ENCODE measurements at regions not wholly inside any gene's neighbourhood (a gene's known extent, or its start where the extent isn't known, plus 50 kb on each side); places are given as distances from the start of the nearest gene placed in this dataset.

DNA sequence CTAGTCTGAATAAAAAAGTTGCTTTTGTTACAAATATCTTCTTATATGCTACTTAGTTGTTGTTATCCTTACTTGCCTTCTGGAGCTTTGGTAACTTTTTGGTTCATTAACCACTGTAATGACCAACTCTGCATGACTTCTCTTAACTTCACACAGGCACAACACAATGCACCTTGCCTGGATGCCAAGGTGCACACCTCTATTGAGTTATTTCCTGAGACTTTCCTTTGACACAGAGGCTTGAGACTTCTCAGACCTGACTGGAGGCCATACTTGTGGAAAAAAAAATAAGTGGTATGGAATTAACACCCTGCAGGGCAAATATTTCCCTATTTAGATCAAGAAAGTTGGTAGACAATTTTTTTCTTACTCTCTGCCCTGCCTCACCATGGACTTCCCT is 1925.6 kb downstream of the EFNA5 start:
- no peak overlapping the region for H3K27ac ChIP-seq (ENCODE audit: low read length)
- Mint-ChIP-seq H3K4me1 (no peaks in the 10 kb centered on the region), H3K9me3 (peaks cover 15 to 19% of the 10 kb centered on the region in 2 donors), H3K4me3 (no peak overlapping the region), H3K36me3 (no peaks in the 10 kb centered on the region), H3K27ac (no peak overlapping the region), H3K27me3 (ENCODE audit: low read depth in 2 of 2) (no peaks in the 10 kb centered on the region)
- H3K4me1 ChIP-seq (ENCODE audit: control insufficient read depth, insufficient read depth, low read length) = no peaks in the 10 kb centered on the region
- TF ChIP-seq, protein P1, sequence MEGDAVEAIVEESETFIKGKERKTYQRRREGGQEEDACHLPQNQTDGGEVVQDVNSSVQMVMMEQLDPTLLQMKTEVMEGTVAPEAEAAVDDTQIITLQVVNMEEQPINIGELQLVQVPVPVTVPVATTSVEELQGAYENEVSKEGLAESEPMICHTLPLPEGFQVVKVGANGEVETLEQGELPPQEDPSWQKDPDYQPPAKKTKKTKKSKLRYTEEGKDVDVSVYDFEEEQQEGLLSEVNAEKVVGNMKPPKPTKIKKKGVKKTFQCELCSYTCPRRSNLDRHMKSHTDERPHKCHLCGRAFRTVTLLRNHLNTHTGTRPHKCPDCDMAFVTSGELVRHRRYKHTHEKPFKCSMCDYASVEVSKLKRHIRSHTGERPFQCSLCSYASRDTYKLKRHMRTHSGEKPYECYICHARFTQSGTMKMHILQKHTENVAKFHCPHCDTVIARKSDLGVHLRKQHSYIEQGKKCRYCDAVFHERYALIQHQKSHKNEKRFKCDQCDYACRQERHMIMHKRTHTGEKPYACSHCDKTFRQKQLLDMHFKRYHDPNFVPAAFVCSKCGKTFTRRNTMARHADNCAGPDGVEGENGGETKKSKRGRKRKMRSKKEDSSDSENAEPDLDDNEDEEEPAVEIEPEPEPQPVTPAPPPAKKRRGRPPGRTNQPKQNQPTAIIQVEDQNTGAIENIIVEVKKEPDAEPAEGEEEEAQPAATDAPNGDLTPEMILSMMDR (IDR thresholded peaks at IDR 0.05) = no peak
- H3K9me3 ChIP-seq (ENCODE audit: control insufficient read depth, insufficient read depth, low read length) = no peaks in the 10 kb centered on the region
- no peak for DNase-seq
- no peaks in the 10 kb centered on the region for H3K27me3 ChIP-seq (ENCODE audit: control insufficient read depth, insufficient read depth, low read length)
- no peak overlapping the region for H3K4me3 ChIP-seq (ENCODE audit: low read length)
- H3K36me3 ChIP-seq (ENCODE audit: control insufficient read depth, insufficient read depth, low read length) = no peaks in the 10 kb centered on the region
- intact Hi-C loops (cut with micrococcal nuclease) = no loop called here
- no peak for ATAC-seq

GRCh38 chr5:105740242-105740641 is 1930.5 kb downstream of the EFNA5 start:
- ATAC-seq = no peak
- no peaks in the 10 kb centered on the region for H3K4me1 ChIP-seq (ENCODE audit: control insufficient read depth, insufficient read depth, low read length)
- H3K27ac ChIP-seq (ENCODE audit: low read length) = no peak overlapping the region
- H3K4me3 ChIP-seq (ENCODE audit: low read length) = no peak overlapping the region
- no peaks in the 10 kb centered on the region for H3K36me3 ChIP-seq (ENCODE audit: control insufficient read depth, insufficient read depth, low read length)
- no peak for DNase-seq
- no peaks in the 10 kb centered on the region for H3K9me3 ChIP-seq (ENCODE audit: control insufficient read depth, insufficient read depth, low read length)
- Mint-ChIP-seq H3K27ac (no peak overlapping the region), H3K27me3 (ENCODE audit: low read depth in 2 of 2) (no peaks in the 10 kb centered on the region), H3K4me1 (no peaks in the 10 kb centered on the region), H3K4me3 (no peak overlapping the region), H3K9me3 (peaks cover 11 to 13% of the 10 kb centered on the region in 2 donors), H3K36me3 (no peaks in the 10 kb centered on the region)
- 72% methylated on average over 3 of the region's 3 CpGs for WGBS (ENCODE audit: insufficient coverage)
- no peaks in the 10 kb centered on the region for H3K27me3 ChIP-seq (ENCODE audit: control insufficient read depth, insufficient read depth, low read length)
- intact Hi-C loops (cut with micrococcal nuclease) = no loop called here
- TF ChIP-seq, protein P1 (IDR thresholded peaks at IDR 0.05) = no peak

GRCh38 chr5:105739732-105740131 is 1931.0 kb downstream of the EFNA5 start:
- TF ChIP-seq, protein P1 (IDR thresholded peaks at IDR 0.05) = no peak
- no peaks in the 10 kb centered on the region for H3K9me3 ChIP-seq (ENCODE audit: control insufficient read depth, insufficient read depth, low read length)
- no peaks in the 10 kb centered on the region for H3K27me3 Mint-ChIP-seq (ENCODE audit: low read depth in 2 of 2)
- no peak overlapping the region for H3K4me3 Mint-ChIP-seq
- H3K9me3 Mint-ChIP-seq = peaks cover 9 to 13% of the 10 kb centered on the region in 2 donors
- no peak overlapping the region for H3K27ac Mint-ChIP-seq
- no peaks in the 10 kb centered on the region for H3K36me3 Mint-ChIP-seq
- H3K4me3 ChIP-seq (ENCODE audit: low read length) = no peak overlapping the region
- no peak for ATAC-seq
- DNase-seq = no peak
- no peaks in the 10 kb centered on the region for H3K36me3 ChIP-seq (ENCODE audit: control insufficient read depth, insufficient read depth, low read length)
- no peak overlapping the region for H3K27ac ChIP-seq (ENCODE audit: low read length)
- H3K4me1 ChIP-seq (ENCODE audit: control insufficient read depth, insufficient read depth, low read length) = no peaks in the 10 kb centered on the region
- intact Hi-C loops (cut with micrococcal nuclease) = no loop called here
- no peaks in the 10 kb centered on the region for H3K27me3 ChIP-seq (ENCODE audit: control insufficient read depth, insufficient read depth, low read length)
- H3K4me1 Mint-ChIP-seq = no peaks in the 10 kb centered on the region

- Mint-ChIP-seq H3K9me3 (peaks cover 3 to 11% of the 10 kb centered on the region in 2 donors), H3K4me1 (no peaks in the 10 kb centered on the region), H3K27ac (no peak overlapping the region), H3K4me3 (no peak overlapping the region), H3K36me3 (no peaks in the 10 kb centered on the region), H3K27me3 (ENCODE audit: low read depth in 2 of 2) (no peaks in the 10 kb centered on the region)
- Histone ChIP-seq H3K4me1 (ENCODE audit: control insufficient read depth, insufficient read depth, low read length) (no peaks in the 10 kb centered on the region), H3K27me3 (ENCODE audit: control insufficient read depth, insufficient read depth, low read length) (no peaks in the 10 kb centered on the region), H3K9me3 (ENCODE audit: control insufficient read depth, insufficient read depth, low read length) (no peaks in the 10 kb centered on the region), H3K27ac (ENCODE audit: low read length) (no peak overlapping the region), H3K4me3 (ENCODE audit: low read length) (no peak overlapping the region), H3K36me3 (ENCODE audit: control insufficient read depth, insufficient read depth, low read length) (no peaks in the 10 kb centered on the region)
- intact Hi-C loops (cut with micrococcal nuclease) = no loop called here
- TF ChIP-seq, protein P1 (IDR thresholded peaks at IDR 0.05) = no peak
- DNase-seq = no peak
- ATAC-seq = no peak
These were observed 1935.0 kb downstream of the EFNA5 start for GRCh38 chr5:105735704-105736103.

Measured in natural killer cell (primary cell).